ENCODE measurements at regions not wholly inside any gene's neighbourhood (a gene's known extent, or its start where the extent isn't known, plus 50 kb on each side); places are given as distances from the start of the nearest gene placed in this dataset.

GRCh38 chr1:215292932-215293331 lies 210.4 kb downstream of the KCNK2 start:
- TF ChIP-seq CTCF (IDR thresholded peaks at IDR 0.05) = no peak
- no peak for TF ChIP-seq POLR2A (IDR thresholded peaks at IDR 0.05)
- no peak for TF ChIP-seq EP300 (IDR thresholded peaks at IDR 0.05; ENCODE audit: low read depth)

Data from transverse colon (tissue), 3 donors.